CD14-positive monocyte (primary cell): ENCODE measurements at regions not wholly inside any gene's neighbourhood (a gene's known extent, or its start where the extent isn't known, plus 50 kb on each side); places are given as distances from the start of the nearest gene placed in this dataset.

Experiments
- DNase-seq, 3 donors: peaks; one replicate each; pipeline ENCODE4 v3.0.0-alpha.2; 2011 to 2022
- H2AFZ ChIP-seq: 2 replicates; pipeline ENCODE4 v1.6.0; 2012; ENCODE audit warnings: mild to moderate bottlenecking, low read depth, low read length, inconsistent platforms; ENCODE audit not compliant: insufficient read depth, poor library complexity, severe bottlenecking
- H3K27ac ChIP-seq, 2 donors: 1 replicate in 1 of 2; 2 replicates in 1 of 2; pipeline ENCODE4 v1.5.1; 2012 to 2013; ENCODE audit warnings: low read length in 2 of 2, control low read depth in 1 of 2, inconsistent platforms in 1 of 2, low read depth in 1 of 2, mild to moderate bottlenecking in 1 of 2
- H3K27me3 ChIP-seq, 2 donors: one replicate each; pipeline versions ENCODE4 v1.6.0 to v1.6.1; 2011 to 2013; ENCODE audit warnings: low read length in 2 of 2; ENCODE audit not compliant: control insufficient read depth in 2 of 2, insufficient read depth in 2 of 2
- H3K36me3 ChIP-seq, 2 donors: replicated peaks in 1 of 2; 1 replicate in 1 of 2; 2 replicates in 1 of 2; pipeline versions ENCODE4 v1.5.1 to v1.6.1; 2012 to 2013; ENCODE audit warnings: low read length in 2 of 2, control low read depth in 1 of 2, inconsistent platforms in 1 of 2, mild to moderate bottlenecking in 1 of 2; ENCODE audit not compliant: insufficient read depth in 2 of 2, control insufficient read depth in 1 of 2
- H3K4me1 ChIP-seq, 2 donors: 1 replicate in 1 of 2; 2 replicates in 1 of 2; pipeline versions ENCODE4 v1.5.1 to v1.6.1; 2012 to 2013; ENCODE audit warnings: low read length in 2 of 2, control low read depth in 1 of 2, inconsistent platforms in 1 of 2, mild to moderate bottlenecking in 1 of 2, moderate library complexity in 1 of 2; ENCODE audit not compliant: insufficient read depth in 2 of 2, control insufficient read depth in 1 of 2
- H3K4me2 ChIP-seq: replicated peaks from 2 replicates; pipeline ENCODE3; 2012; ENCODE audit warnings: low read length, moderate library complexity, mild to moderate bottlenecking; ENCODE audit not compliant: poor library complexity, severe bottlenecking; ENCODE audit errors: extremely low read depth
- H3K4me3 ChIP-seq, 3 experiments: fragments of 200-600 bp in 1 of 3; sonication (generic) in 1 of 3; replicated peaks in 1 of 3; 1 replicate in 2 of 3; 2 replicates in 1 of 3; pipeline ENCODE4 v1.5.1; 2011 to 2013; ENCODE audit warnings: low read length in 3 of 3, mild to moderate bottlenecking in 3 of 3, control low read depth in 2 of 3, low read depth in 2 of 3, inconsistent platforms in 1 of 3, moderate library complexity in 1 of 3
- H3K79me2 ChIP-seq: 2 replicates; pipeline ENCODE4 v1.6.0; 2012; ENCODE audit warnings: mild to moderate bottlenecking, control low read depth, inconsistent platforms, low read length, moderate library complexity; ENCODE audit not compliant: insufficient read depth
- H3K9ac ChIP-seq: 2 replicates; pipeline ENCODE4 v1.6.0; 2017; ENCODE audit warnings: low read length, mild to moderate bottlenecking; ENCODE audit not compliant: insufficient read depth, poor library complexity, severe bottlenecking
- H3K9me3 ChIP-seq, 2 donors: replicated peaks in 1 of 2; 1 replicate in 1 of 2; 2 replicates in 1 of 2; pipeline versions ENCODE4 v1.5.1 to v1.6.1; 2012 to 2013; ENCODE audit warnings: low read length in 2 of 2, control low read depth in 1 of 2; ENCODE audit not compliant: control insufficient read depth in 1 of 2, insufficient read depth in 1 of 2
- H4K20me1 ChIP-seq: 2 replicates; pipeline ENCODE4 v1.6.0; 2012; ENCODE audit warnings: mild to moderate bottlenecking, low read length, control low read depth, moderate library complexity; ENCODE audit not compliant: insufficient read depth
- H3K27ac Mint-ChIP-seq, 7 donors: one replicate each; pipeline ENCODE4 v1.8.0; 2020; ENCODE audit warnings: mild to moderate bottlenecking in 7 of 7, mixed read lengths in 7 of 7, moderate library complexity in 6 of 7, inconsistent platforms in 2 of 7
- H3K27me3 Mint-ChIP-seq, 3 donors: one replicate each; pipeline ENCODE4 v1.8.0; 2021 to 2022; ENCODE audit warnings: low read depth in 3 of 3, mild to moderate bottlenecking in 3 of 3, mixed read lengths in 3 of 3, moderate library complexity in 3 of 3, inconsistent platforms in 1 of 3
- H3K36me3 Mint-ChIP-seq, 2 donors: one replicate each; pipeline ENCODE4 v1.8.0; 2020; ENCODE audit warnings: mixed read lengths in 2 of 2, inconsistent platforms in 1 of 2, mild to moderate bottlenecking in 1 of 2
- H3K4me1 Mint-ChIP-seq: one replicate; pipeline ENCODE4 v1.8.0; 2020; ENCODE audit warnings: mild to moderate bottlenecking, mixed read lengths
- H3K4me3 Mint-ChIP-seq, 2 donors: one replicate each; pipeline ENCODE4 v1.8.0; 2020; ENCODE audit warnings: mild to moderate bottlenecking in 2 of 2, mixed read lengths in 2 of 2, moderate library complexity in 1 of 2
- H3K9me3 Mint-ChIP-seq, 7 donors: one replicate each; pipeline ENCODE4 v1.8.0; 2020 to 2022; ENCODE audit warnings: mixed read lengths in 7 of 7, mild to moderate bottlenecking in 6 of 7, moderate library complexity in 6 of 7, inconsistent platforms in 2 of 7
- CTCF ChIP-seq: fragments of 200-600 bp; IDR thresholded peaks from one replicate; pipeline ENCODE4 v1.8.0; 2022; ENCODE audit warnings: antibody characterized with exemption, mild to moderate bottlenecking
- WGBS: methylation state at CpG from one replicate; pipeline ENCODE4 v1.1.5; 2013; ENCODE audit warnings: missing lambda C conversion rate; ENCODE audit not compliant: insufficient coverage; 5-methylcytosine and 5-hydroxymethylcytosine counted together
- intact Hi-C, 2 donors: fragments of 100-400 bp; cut with micrococcal nuclease; formaldehyde crosslinking; loops; one replicate each; pipeline versions ENCODE4 v1.15.0 to v1.15.1; 2023

DNA sequence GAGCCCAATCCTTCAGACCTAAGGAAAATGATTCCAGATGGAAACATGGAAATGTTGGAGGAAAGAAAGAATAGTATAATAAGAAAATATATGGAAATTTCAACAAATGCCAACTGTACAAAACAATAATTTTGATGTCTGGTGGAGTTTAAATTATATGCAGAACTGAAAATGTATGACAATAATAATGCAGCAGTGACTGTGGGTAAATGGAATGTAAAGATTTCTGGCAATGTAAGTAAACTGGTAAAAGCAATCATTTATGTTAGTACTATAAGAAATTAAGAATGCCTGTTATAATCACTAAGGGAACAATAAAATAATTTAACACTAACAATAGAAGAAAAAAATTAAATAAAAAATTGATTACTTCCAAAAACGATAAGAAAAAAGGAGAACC lies 89.0 kb downstream of the EDN1 start:
- Histone ChIP-seq H3K9ac (no peak overlapping the region), H3K27ac (no peak overlapping the region), H3K36me3 (no peaks in the 10 kb centered on the region), H3K4me3 (no peak overlapping the region), H3K79me2 (no peaks in the 10 kb centered on the region), H4K20me1 (no peaks in the 10 kb centered on the region), H3K4me2 (no peak overlapping the region), H3K9me3 (no peaks in the 10 kb centered on the region), H3K27me3 (no peaks in the 10 kb centered on the region), H2AFZ (no peak overlapping the region), H3K4me1 (no peaks in the 10 kb centered on the region)
- Mint-ChIP-seq H3K36me3 (no peaks in the 10 kb centered on the region), H3K4me3 (no peak overlapping the region), H3K9me3 (peaks cover 0 to 9% (median 5%) of the 10 kb centered on the region in 7 donors), H3K4me1 (no peaks in the 10 kb centered on the region), H3K27ac (no peak overlapping the region), H3K27me3 (no peaks in the 10 kb centered on the region)
- no peak for TF ChIP-seq CTCF
- intact Hi-C loops, result no loop called here
- no peak for DNase-seq
- no CpG with 5 or more reads among the region's 1 CpG for WGBS

GRCh38 chr6:12381587-12381986 lies 91.4 kb downstream of the EDN1 start:
- Histone ChIP-seq H3K27ac (no peak overlapping the region), H2AFZ (no peak overlapping the region), H3K27me3 (no peaks in the 10 kb centered on the region), H4K20me1 (no peaks in the 10 kb centered on the region), H3K9me3 (no peaks in the 10 kb centered on the region), H3K4me3 (no peak overlapping the region), H3K9ac (no peak overlapping the region), H3K36me3 (no peaks in the 10 kb centered on the region), H3K4me1 (no peaks in the 10 kb centered on the region), H3K4me2 (no peak overlapping the region), H3K79me2 (no peaks in the 10 kb centered on the region)
- no peak for TF ChIP-seq CTCF
- Mint-ChIP-seq H3K27ac (no peak overlapping the region), H3K9me3 (peaks cover 0 to 9% (median 5%) of the 10 kb centered on the region in 7 donors), H3K36me3 (no peaks in the 10 kb centered on the region), H3K4me3 (no peak overlapping the region), H3K27me3 (no peaks in the 10 kb centered on the region), H3K4me1 (peaks cover 2% of the 10 kb centered on the region)
- DNase-seq, result no peak
- intact Hi-C loops, result no loop called here
